ENCODE measurements at regions not wholly inside any gene's neighbourhood (a gene's known extent, or its start where the extent isn't known, plus 50 kb on each side); places are given as distances from the start of the nearest gene placed in this dataset.
A peak's percentile ranks its signal among the peaks of the same experiment; 100 is the strongest.

DNA sequence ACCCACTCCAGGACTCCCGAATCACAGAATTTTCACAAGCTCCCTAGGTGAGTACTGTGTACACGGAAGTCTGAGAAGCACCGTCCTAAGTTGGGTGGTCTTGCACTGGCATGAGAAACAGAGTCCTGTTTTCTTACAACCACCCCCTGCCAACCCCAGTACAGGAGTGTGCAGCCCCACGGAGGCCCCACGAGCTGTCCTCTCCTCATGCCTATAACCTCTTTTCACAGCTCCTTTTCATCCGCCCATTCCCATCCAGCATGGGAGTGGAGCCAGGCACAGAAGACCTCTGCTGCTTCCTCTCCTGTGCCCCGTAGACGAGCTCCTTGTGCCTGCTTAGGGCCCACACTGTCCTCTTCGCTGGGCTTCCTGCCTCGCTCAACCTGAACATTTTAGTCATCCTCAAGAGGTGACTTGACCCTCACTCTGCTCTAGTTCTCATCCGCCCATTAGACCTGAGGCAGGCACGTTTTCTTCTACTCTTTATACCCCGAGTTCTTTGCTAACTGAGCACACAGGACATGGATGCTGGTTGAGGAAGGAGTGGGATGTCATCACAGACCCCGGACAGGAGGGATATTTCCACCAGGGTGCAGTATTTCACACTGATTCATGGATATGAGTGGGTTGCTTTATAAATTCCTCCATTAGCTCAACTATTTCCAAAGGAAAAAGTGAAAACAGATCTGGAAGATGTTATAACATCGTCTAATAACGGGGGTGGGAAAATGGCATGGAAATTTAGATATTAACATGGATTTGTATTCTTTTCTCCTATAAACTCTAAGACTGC, 160.5 kb downstream of the TTLL2 start:
- H3K27me3 Mint-ChIP-seq (ENCODE audit: low read depth): peaks cover 6% of the 10 kb centered on the region
- H3K27ac Mint-ChIP-seq: no peak overlapping the region
- no peaks in the 10 kb centered on the region for H3K9me3 Mint-ChIP-seq

DNA sequence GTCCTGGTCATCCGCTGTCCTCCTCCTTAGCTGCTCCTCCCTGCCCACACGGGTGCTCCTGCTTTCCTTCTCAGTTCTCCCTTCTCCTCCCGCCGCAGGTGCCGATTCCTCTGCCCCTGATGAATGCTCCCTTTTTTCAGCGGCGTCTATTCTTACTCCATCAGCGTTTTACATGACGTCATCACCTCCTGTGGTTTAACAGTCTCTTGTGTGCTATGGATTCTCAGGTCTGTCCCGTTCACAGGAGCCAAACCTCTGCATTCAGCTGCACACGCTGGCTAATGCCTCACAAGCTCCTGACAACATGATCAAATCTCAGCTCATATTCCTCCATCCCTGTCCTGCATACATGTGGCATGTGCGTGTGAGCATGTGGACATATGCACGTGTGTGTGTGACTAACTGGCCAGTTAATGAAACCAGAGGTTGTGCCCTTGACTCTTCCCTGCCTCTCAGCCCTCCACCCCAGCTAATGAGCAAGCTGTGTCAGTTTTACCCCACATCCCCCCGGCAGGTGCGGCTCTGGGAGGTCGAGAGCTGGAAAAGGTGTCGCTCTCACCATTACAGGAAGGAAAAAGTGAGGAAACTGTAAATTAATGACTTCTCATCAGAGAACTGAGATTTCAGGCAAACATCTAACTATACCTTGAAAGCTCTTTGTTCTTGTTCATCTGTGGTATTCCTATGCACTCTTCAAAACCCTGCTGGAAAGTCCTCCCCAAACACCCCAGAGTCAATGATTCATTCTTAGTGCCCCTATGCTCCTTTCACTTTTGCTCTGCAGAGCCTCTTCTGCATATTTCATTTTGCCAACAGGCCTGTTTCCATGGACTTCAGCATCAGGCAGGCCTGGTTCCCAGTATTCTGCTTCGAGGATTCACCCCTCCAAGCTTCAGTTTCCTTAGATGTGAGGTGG, 163.1 kb downstream of the TTLL2 start:
- Mint-ChIP-seq H3K9me3 (no peaks in the 10 kb centered on the region), H3K27me3 (ENCODE audit: low read depth) (peaks cover 6% of the 10 kb centered on the region), H3K36me3 (no peaks in the 10 kb centered on the region), H3K27ac (no peak overlapping the region), H3K4me1 (peaks cover 18% of the 10 kb centered on the region), H3K4me3 (no peak overlapping the region)
- TF ChIP-seq, protein P1, sequence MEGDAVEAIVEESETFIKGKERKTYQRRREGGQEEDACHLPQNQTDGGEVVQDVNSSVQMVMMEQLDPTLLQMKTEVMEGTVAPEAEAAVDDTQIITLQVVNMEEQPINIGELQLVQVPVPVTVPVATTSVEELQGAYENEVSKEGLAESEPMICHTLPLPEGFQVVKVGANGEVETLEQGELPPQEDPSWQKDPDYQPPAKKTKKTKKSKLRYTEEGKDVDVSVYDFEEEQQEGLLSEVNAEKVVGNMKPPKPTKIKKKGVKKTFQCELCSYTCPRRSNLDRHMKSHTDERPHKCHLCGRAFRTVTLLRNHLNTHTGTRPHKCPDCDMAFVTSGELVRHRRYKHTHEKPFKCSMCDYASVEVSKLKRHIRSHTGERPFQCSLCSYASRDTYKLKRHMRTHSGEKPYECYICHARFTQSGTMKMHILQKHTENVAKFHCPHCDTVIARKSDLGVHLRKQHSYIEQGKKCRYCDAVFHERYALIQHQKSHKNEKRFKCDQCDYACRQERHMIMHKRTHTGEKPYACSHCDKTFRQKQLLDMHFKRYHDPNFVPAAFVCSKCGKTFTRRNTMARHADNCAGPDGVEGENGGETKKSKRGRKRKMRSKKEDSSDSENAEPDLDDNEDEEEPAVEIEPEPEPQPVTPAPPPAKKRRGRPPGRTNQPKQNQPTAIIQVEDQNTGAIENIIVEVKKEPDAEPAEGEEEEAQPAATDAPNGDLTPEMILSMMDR (IDR thresholded peaks at IDR 0.05; ENCODE audit: unreplicated experiment): no peak
- DNase-seq (ENCODE audit: low spot score in 2 of 2, unreplicated experiment in 2 of 2): no peak

More for the DNA sequence above, 160.5 kb downstream of the TTLL2 start:
- Mint-ChIP-seq H3K4me1 (peaks cover 9% of the 10 kb centered on the region), H3K36me3 (no peaks in the 10 kb centered on the region), H3K4me3 (no peak overlapping the region)
- TF ChIP-seq, protein P1 (IDR thresholded peaks at IDR 0.05; ENCODE audit: unreplicated experiment): peak; percentile 45
- no peak for DNase-seq (ENCODE audit: low spot score in 2 of 2, unreplicated experiment in 2 of 2)

DNA sequence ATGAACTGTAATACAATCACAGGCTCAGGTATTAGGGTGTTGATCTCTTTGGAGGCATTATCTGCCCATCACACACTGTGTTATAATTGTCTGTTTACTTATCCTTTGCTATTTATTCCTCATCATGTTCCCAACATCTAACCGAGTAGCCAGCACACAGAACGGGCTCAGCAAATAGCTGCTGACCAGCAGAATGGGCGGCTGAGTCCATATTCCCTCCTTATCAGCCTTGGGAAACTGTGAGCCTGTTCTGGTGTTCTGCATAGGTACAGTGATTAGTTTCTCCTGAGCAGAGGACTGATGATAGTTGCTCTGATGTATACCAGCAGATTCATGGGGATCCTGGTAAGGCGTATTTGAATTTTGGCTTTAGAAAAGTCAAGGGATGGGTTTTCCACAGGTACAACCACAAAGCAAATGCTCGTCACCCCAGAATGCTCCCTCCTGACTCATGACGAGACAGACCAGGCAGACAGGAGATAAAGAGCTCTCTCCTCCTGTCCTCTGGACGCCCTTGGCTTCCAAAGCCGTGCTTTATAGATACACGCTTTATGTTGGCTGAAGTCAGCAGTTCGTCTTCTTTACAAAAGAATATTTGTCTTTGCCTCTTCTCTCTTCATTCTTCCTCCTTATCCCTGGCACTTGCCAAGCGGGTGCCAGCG, 166.7 kb downstream of the TTLL2 start:
- H3K27me3 Mint-ChIP-seq (ENCODE audit: low read depth): peaks cover 6% of the 10 kb centered on the region
- H3K36me3 Mint-ChIP-seq: no peaks in the 10 kb centered on the region
- H3K4me1 Mint-ChIP-seq: peaks cover 42% of the 10 kb centered on the region
- no peak for DNase-seq (ENCODE audit: low spot score in 2 of 2, unreplicated experiment in 2 of 2)
- no peak overlapping the region for H3K4me3 Mint-ChIP-seq
- no peaks in the 10 kb centered on the region for H3K9me3 Mint-ChIP-seq
- TF ChIP-seq, protein P1 (IDR thresholded peaks at IDR 0.05; ENCODE audit: unreplicated experiment): no peak
- H3K27ac Mint-ChIP-seq: peak overlapping the region; percentile 92

DNA sequence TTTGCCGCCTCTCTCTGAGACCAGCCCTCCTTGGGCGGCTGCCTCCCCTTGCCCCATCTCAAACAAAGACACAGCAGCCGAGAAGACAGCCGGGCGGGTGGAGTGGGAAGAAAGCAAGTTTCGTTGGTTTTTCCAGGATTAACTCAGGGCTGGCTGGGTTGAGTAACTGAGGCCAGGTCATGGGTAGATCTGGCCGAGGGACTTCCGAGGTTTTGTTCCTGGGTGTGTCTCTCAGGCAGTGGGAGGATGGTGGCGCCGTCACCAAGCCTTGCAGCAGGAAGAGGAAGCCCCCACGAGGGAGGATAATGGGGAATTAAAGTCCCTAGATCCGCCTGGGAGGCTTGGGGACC, 167.2 kb downstream of the TTLL2 start:
- peaks cover 42% of the 10 kb centered on the region for H3K4me1 Mint-ChIP-seq
- H3K9me3 Mint-ChIP-seq: no peaks in the 10 kb centered on the region
- no peak overlapping the region for H3K4me3 Mint-ChIP-seq
- no peaks in the 10 kb centered on the region for H3K36me3 Mint-ChIP-seq
- H3K27me3 Mint-ChIP-seq (ENCODE audit: low read depth): peaks cover 3% of the 10 kb centered on the region
- peak overlapping the region; percentile 92 for H3K27ac Mint-ChIP-seq
- no peak for DNase-seq (ENCODE audit: low spot score in 2 of 2, unreplicated experiment in 2 of 2)
- TF ChIP-seq, protein P1 (IDR thresholded peaks at IDR 0.05; ENCODE audit: unreplicated experiment): no peak

DNA sequence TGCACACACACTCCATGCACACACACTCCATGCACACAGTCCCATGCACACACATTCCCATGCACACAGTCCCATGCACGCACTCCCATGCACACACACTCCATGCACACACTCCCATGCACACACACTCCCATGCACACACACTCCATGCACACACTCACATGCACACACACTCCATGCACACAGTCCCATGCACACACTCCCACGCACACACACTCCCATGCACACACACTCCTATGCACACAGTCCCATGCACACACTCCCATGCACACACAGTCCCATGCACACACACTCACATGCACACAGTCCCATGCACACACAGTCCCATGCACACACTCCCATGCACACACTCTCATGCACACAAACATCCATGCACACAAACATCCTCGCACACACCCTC, 168.4 kb downstream of the TTLL2 start:
- no peak overlapping the region for H3K4me3 Mint-ChIP-seq
- no peaks in the 10 kb centered on the region for H3K36me3 Mint-ChIP-seq
- DNase-seq (ENCODE audit: low spot score in 2 of 2, unreplicated experiment in 2 of 2): no peak
- no peaks in the 10 kb centered on the region for H3K9me3 Mint-ChIP-seq
- no peak overlapping the region for H3K27ac Mint-ChIP-seq
- no peaks in the 10 kb centered on the region for H3K27me3 Mint-ChIP-seq (ENCODE audit: low read depth)
- TF ChIP-seq, protein P1 (IDR thresholded peaks at IDR 0.05; ENCODE audit: unreplicated experiment): no peak
- peaks cover 44% of the 10 kb centered on the region for H3K4me1 Mint-ChIP-seq

Measured in mesothelial cell of epicardium (in vitro differentiated cells).